Body of pancreas (tissue), 4 donors: ENCODE measurements at regions not wholly inside any gene's neighbourhood (a gene's known extent, or its start where the extent isn't known, plus 50 kb on each side); places are given as distances from the start of the nearest gene placed in this dataset.

Experiments used
- CTCF ChIP-seq, 7 experiments: fragments of 450-650 bp in 4 of 7; fragments of 200-600 bp in 3 of 7; sonication (generic) in 3 of 7; IDR thresholded peaks; one replicate each; pipeline ENCODE4 v1.5.1; 2016 to 2019; ENCODE audit warnings: antibody characterized with exemption in 7 of 7
- POLR2A ChIP-seq, 3 donors: fragments of 450-650 bp; IDR thresholded peaks; one replicate each; pipeline ENCODE4 v1.6.1; 2016; ENCODE audit warnings: antibody characterized with exemption in 3 of 3, mild to moderate bottlenecking in 2 of 3

DNA sequence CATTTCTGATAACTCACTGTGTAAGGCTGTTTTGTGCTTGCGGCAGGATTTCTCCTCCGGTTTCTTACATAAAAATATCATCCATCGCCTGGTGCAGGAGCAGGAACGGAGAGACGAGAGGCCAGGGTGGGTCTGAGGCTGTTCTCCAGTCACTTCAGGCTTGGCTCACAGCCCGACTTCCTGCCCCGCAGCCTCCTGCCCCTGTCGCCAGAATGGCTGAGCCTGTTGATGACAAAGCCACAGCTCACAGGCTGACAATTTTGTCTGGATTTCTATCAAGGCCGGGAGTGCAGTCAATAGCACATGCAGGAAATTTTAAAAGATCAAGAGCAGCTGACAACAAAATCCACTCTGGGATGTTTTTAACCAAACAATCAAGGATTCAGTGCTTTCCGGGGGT lies 229.7 kb upstream of the ZNF32 start:
- TF ChIP-seq CTCF (IDR thresholded peaks at IDR 0.05) (no peak), POLR2A (IDR thresholded peaks at IDR 0.05) (no peak)
